Heart left ventricle (tissue), 16 donors: ENCODE measurements at regions not wholly inside any gene's neighbourhood (a gene's known extent, or its start where the extent isn't known, plus 50 kb on each side); places are given as distances from the start of the nearest gene placed in this dataset.

Experiments
- ATAC-seq, 4 donors: fragments of 200-7000 bp; cut with Tn5 transposase; one replicate each; pipeline ENCODE4 v1.9.1; 2020 to 2022; ENCODE audit warnings: moderate library complexity in 4 of 4, mild to moderate bottlenecking in 3 of 4, moderate number of reproducible peaks in 1 of 4
- DNase-seq, 5 donors: peaks; one replicate each; pipeline ENCODE4 v3.0.0-alpha.2; 2020
- H3K27ac ChIP-seq, 12 donors: fragments of 200-600 bp; sonication (generic) in 4 of 12; one replicate each; pipeline versions ENCODE4 v1.5.0 to v1.8.0; 2016 to 2022; ENCODE audit warnings: mild to moderate bottlenecking in 2 of 12
- H3K27me3 ChIP-seq, 9 donors: fragments of 200-600 bp; sonication (generic) in 2 of 9; one replicate each; pipeline versions ENCODE4 v1.5.1 to v1.8.0; 2016 to 2022; ENCODE audit warnings: mild to moderate bottlenecking in 3 of 9
- H3K36me3 ChIP-seq, 9 donors: fragments of 200-600 bp; sonication (generic) in 2 of 9; one replicate each; pipeline versions ENCODE4 v1.5.0 to v1.8.0; 2018 to 2022; ENCODE audit warnings: mild to moderate bottlenecking in 2 of 9
- H3K4me1 ChIP-seq, 12 donors: fragments of 200-600 bp; sonication (generic) in 4 of 12; one replicate each; pipeline versions ENCODE4 v1.5.0 to v1.8.0; 2016 to 2022; ENCODE audit warnings: mild to moderate bottlenecking in 3 of 12
- H3K4me3 ChIP-seq, 12 donors: fragments of 200-600 bp; sonication (generic) in 4 of 12; one replicate each; pipeline versions ENCODE4 v1.5.0 to v1.8.0; 2017 to 2022; ENCODE audit warnings: mild to moderate bottlenecking in 9 of 12, moderate library complexity in 4 of 12
- H3K9me3 ChIP-seq, 12 donors: fragments of 200-600 bp; sonication (generic) in 4 of 12; one replicate each; pipeline versions ENCODE4 v1.5.0 to v1.8.0; 2016 to 2022; ENCODE audit warnings: mild to moderate bottlenecking in 1 of 12
- CTCF ChIP-seq, 12 donors: fragments of 200-600 bp; sonication (generic) in 4 of 12; IDR thresholded peaks; one replicate each; pipeline versions ENCODE4 v1.5.0 to v1.8.0; 2018 to 2022; ENCODE audit warnings: antibody characterized with exemption in 12 of 12, mild to moderate bottlenecking in 5 of 12
- POLR2A ChIP-seq, 2 donors: fragments of 450-650 bp; IDR thresholded peaks; one replicate each; pipeline ENCODE4 v1.6.1; 2017; ENCODE audit warnings: antibody characterized with exemption in 2 of 2, mild to moderate bottlenecking in 2 of 2, moderate library complexity in 2 of 2
- whole genome bisulfite sequencing, 4 donors: extraction: QIAGEN DNeasy Blood & Tissue Kit in 2 of 4; methylation state at CpG; one replicate each; pipeline versions ENCODE4 v1.1.5 to v1.1.7; 2013 to 2018; 5-methylcytosine and 5-hydroxymethylcytosine counted together
- intact Hi-C, 10 donors: fragments of 100-400 bp; cut with DNase I; formaldehyde crosslinking; loops; one replicate each; pipeline versions ENCODE4 v1.11.1 to v1.14.2; 2022
- donor health status: ischemic (EF 13 %, LVEDD 7.1; RV severe dilation, severe dysfunction).
- donor health status: healthy with polysubstance abuse.
- donor health status: DM: no; HTN: yes; CAD: no.
- donor health status: DM: no; HTN: no; CAD: no.
- donor health status: ischemic (EF 25% LVEDD 6.9; RV normal size, moderate dysfunction).
- donor health status: ischemic (EF 25% LVEDD 5.7; RV mildly dilated, moderate dysfunction).
- donor health status: healthy.
- donor health status: DM: yes; HTN: yes; CAD: no.
- donor health status: ischemic (EF 35%, LVEDD 5.7; RV mildly dilated, moderate dysfunction).
- donor health status: nonischemic (EF 11% LVEDD 7.7; RV severe dilation, severe dysfunction).
- donor health status: DM: yes; HTN: yes; CAD: no.
- donor health status: PGD.
- donor health status: ischemic (EF 29% LVEDD 5.4; RV normal size, mild dysfunction).
- donor health status: nonischemic (EF 23%, LVEDD 6.1; RV moderate dilation, normal function).

GRCh38 chr2:66382091-66382490, 52.8 kb upstream of the MEIS1 start:
- TF ChIP-seq POLR2A (IDR thresholded peaks at IDR 0.05) (no peak), CTCF (IDR thresholded peaks at IDR 0.05) (no peak)
- WGBS, 4 donors, result 69 to 78% (median 74%) methylated on average over 1 of the region's 1 CpG
- H3K27me3 ChIP-seq, result peaks cover 0 to 24% (median 0%) of the 10 kb centered on the region in 9 donors
- H3K4me1 ChIP-seq, result no peaks in the 10 kb centered on the region
- no peak overlapping the region for H3K27ac ChIP-seq
- no peak overlapping the region for H3K4me3 ChIP-seq
- no peaks in the 10 kb centered on the region for H3K36me3 ChIP-seq
- DNase-seq, result no peak
- no peak for ATAC-seq
- intact Hi-C loops, result no loop called here
- no peaks in the 10 kb centered on the region for H3K9me3 ChIP-seq

- intact Hi-C loops, result no loop called here
- Histone ChIP-seq H3K4me1 (no peaks in the 10 kb centered on the region), H3K27ac (no peak overlapping the region), H3K9me3 (no peaks in the 10 kb centered on the region), H3K36me3 (no peaks in the 10 kb centered on the region), H3K4me3 (no peak overlapping the region), H3K27me3 (peaks cover 0 to 15% (median 0%) of the 10 kb centered on the region in 9 donors)
- ATAC-seq, result no peak
- TF ChIP-seq CTCF (IDR thresholded peaks at IDR 0.05) (no peak), POLR2A (IDR thresholded peaks at IDR 0.05) (no peak)
- no peak for DNase-seq
These were observed 55.5 kb upstream of the MEIS1 start for GRCh38 chr2:66379473-66379872.

GRCh38 chr2:66377832-66378231, 57.1 kb upstream of the MEIS1 start:
- TF ChIP-seq POLR2A (IDR thresholded peaks at IDR 0.05), result no peak
- no peak for TF ChIP-seq CTCF (IDR thresholded peaks at IDR 0.05)
- ATAC-seq, result no peak

GRCh38 chr2:66370824-66371223, 64.1 kb upstream of the MEIS1 start:
- ATAC-seq (no peak), DNase-seq (no peak)
- TF ChIP-seq POLR2A (IDR thresholded peaks at IDR 0.05) (no peak), CTCF (IDR thresholded peaks at IDR 0.05) (no peak)
- intact Hi-C loops, result no loop called here
- Histone ChIP-seq H3K4me3 (no peak overlapping the region), H3K36me3 (no peaks in the 10 kb centered on the region), H3K4me1 (no peaks in the 10 kb centered on the region), H3K27ac (no peak overlapping the region), H3K9me3 (no peaks in the 10 kb centered on the region), H3K27me3 (peaks cover 0 to 5% (median 0%) of the 10 kb centered on the region in 9 donors)
- 78 to 81% (median 80%) methylated on average over 2 of the region's 2 CpGs for WGBS, 4 donors

More at GRCh38 chr2:66377832-66378231, 57.1 kb upstream of the MEIS1 start:
- intact Hi-C loops, result no loop called here
- no peaks in the 10 kb centered on the region for H3K9me3 ChIP-seq
- no peaks in the 10 kb centered on the region for H3K36me3 ChIP-seq
- H3K27me3 ChIP-seq, result peaks cover 0 to 8% (median 0%) of the 10 kb centered on the region in 9 donors
- 73 to 86% (median 78%) methylated on average over 6 of the region's 6 CpGs for WGBS, 4 donors
- H3K4me1 ChIP-seq, result no peaks in the 10 kb centered on the region
- H3K27ac ChIP-seq, result no peak overlapping the region
- DNase-seq, result no peak
- H3K4me3 ChIP-seq, result no peak overlapping the region
